Keratinocyte (primary cell): ENCODE measurements at regions not wholly inside any gene's neighbourhood (a gene's known extent, or its start where the extent isn't known, plus 50 kb on each side); places are given as distances from the start of the nearest gene placed in this dataset.
"Not testable (repeated sequence)": the region's sequence is repeated elsewhere in the genome, so short reads cannot be mapped to it uniquely, and the experiment has no call there.

Experiments used
- DNase-seq: peaks from one replicate; pipeline ENCODE4 v3.0.0-alpha.2; 2011; ENCODE audit warnings: low read depth, missing footprints, low spot score
- FAIRE-seq: peaks from 2 replicates; lab custom pipeline; 2011; peaks lifted over from hg19 to GRCh38; lab: Jason Lieb, UNC
- H2AFZ ChIP-seq: 2 replicates; pipeline ENCODE4 v1.6.0; 2012; ENCODE audit warnings: low read length, control low read depth, inconsistent platforms; ENCODE audit not compliant: control insufficient read depth
- H3K27ac ChIP-seq: 2 replicates; pipeline ENCODE4 v1.5.1; 2011; ENCODE audit warnings: low read length; ENCODE audit not compliant: control insufficient read depth, insufficient read depth
- H3K27me3 ChIP-seq: 3 replicates; pipeline ENCODE4 v1.6.0; 2011; ENCODE audit warnings: low read length; ENCODE audit not compliant: control insufficient read depth, insufficient read depth; ENCODE audit errors: extremely low read depth
- H3K36me3 ChIP-seq, 2 experiments: 2 replicates in 1 of 2; 3 replicates in 1 of 2; pipeline ENCODE4 v1.5.1; 2011; ENCODE audit warnings: low read length in 2 of 2, mild to moderate bottlenecking in 1 of 2; ENCODE audit not compliant: control insufficient read depth in 2 of 2, insufficient read depth in 2 of 2; ENCODE audit errors: extremely low read depth in 1 of 2
- H3K4me1 ChIP-seq: 3 replicates; pipeline ENCODE4 v1.5.1; 2011; ENCODE audit warnings: low read length; ENCODE audit not compliant: control insufficient read depth, insufficient read depth; ENCODE audit errors: extremely low read depth
- H3K4me2 ChIP-seq: 3 replicates; pipeline ENCODE4 v1.6.0; 2011; ENCODE audit warnings: low read depth, low read length; ENCODE audit not compliant: control insufficient read depth, insufficient read depth; ENCODE audit errors: extremely low read depth
- H3K4me3 ChIP-seq, 3 experiments: fragments of 200-600 bp in 1 of 3; sonication (generic) in 1 of 3; 2 replicates in 2 of 3; 3 replicates in 1 of 3; pipeline ENCODE4 v1.5.1; 2011 to 2016; ENCODE audit warnings: low read length in 3 of 3, mild to moderate bottlenecking in 3 of 3, control low read depth in 2 of 3, inconsistent platforms in 1 of 3, low read depth in 1 of 3, mixed read lengths in 1 of 3, mixed run types in 1 of 3, moderate library complexity in 1 of 3; ENCODE audit not compliant: control insufficient read depth in 2 of 3, insufficient read depth in 2 of 3; ENCODE audit errors: extremely low read depth in 1 of 3
- H3K79me2 ChIP-seq: 2 replicates; pipeline ENCODE4 v1.6.0; 2012; ENCODE audit warnings: low read length; ENCODE audit not compliant: control insufficient read depth, insufficient read depth
- H3K9ac ChIP-seq: 3 replicates; pipeline ENCODE4 v1.6.0; 2011; ENCODE audit warnings: low read length; ENCODE audit not compliant: control insufficient read depth, insufficient read depth; ENCODE audit errors: extremely low read depth
- H3K9me1 ChIP-seq: 3 replicates; pipeline ENCODE4 v1.6.0; 2011; ENCODE audit warnings: low read length; ENCODE audit not compliant: control insufficient read depth, insufficient read depth; ENCODE audit errors: extremely low read depth
- H3K9me3 ChIP-seq: 2 replicates; pipeline ENCODE4 v1.5.1; 2012; ENCODE audit warnings: low read depth, low read length; ENCODE audit not compliant: control insufficient read depth
- H4K20me1 ChIP-seq: 3 replicates; pipeline ENCODE4 v1.6.0; 2011; ENCODE audit warnings: low read length; ENCODE audit not compliant: control insufficient read depth, insufficient read depth; ENCODE audit errors: extremely low read depth
- EZH2 ChIP-seq: IDR thresholded peaks from one replicate; pipeline ENCODE4 v1.6.1; 2012; ENCODE audit warnings: inconsistent platforms, mild to moderate bottlenecking, low read length, moderate library complexity
- dilution Hi-C: fragments of 300-500 bp; cut with MboI; formaldehyde crosslinking; loops from one replicate; pipeline ENCODE4 v1.7.0; 2020; ENCODE audit warnings: low sequenced_read_pairs; ENCODE audit not compliant: extremely low pct_ligation_motif_present
- TF ChIP-seq, protein P1 (sequence below), 3 experiments: IDR thresholded peaks in 1 of 3; conservative IDR thresholded peaks in 1 of 3; optimal IDR thresholded peaks in 1 of 3; 2 replicates in 2 of 3; 3 replicates in 1 of 3; pipeline versions ENCODE3 to v1.5.1; 2011; ENCODE audit warnings: low read length in 3 of 3, mild to moderate bottlenecking in 3 of 3, moderate library complexity in 2 of 3, control low read depth in 1 of 3, inconsistent platforms in 1 of 3; ENCODE audit not compliant: insufficient read depth in 2 of 3; ENCODE audit errors: extremely low read depth in 1 of 3

DNA sequence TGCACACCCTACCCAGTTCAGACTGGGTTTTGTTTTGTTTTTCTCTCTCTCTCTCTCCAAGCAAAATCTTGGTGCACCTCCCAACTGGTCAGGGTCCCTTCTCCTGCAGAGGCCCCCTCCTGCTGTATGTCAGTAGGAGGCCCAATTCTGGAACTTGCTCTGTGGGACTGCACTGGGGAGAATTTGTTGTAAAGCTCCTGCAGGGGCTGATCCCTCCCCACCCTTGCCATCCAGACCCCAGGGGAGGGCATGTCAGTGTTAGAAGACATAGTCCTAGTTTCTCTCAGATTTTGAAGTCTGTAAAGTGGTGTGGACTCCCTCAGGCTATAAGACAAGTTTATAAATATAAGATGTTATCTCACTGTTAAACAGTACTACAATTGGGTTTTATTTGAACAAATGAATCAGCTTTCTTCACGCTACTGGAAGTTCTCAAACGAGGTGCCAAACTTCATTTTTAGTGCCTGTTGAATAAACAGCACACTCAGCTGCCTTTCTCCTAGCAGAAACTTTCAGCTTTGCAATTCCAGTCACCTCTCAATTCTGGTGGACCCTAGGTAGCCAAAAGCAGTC lies 88.6 kb upstream of the FRMPD3 start:
- Histone ChIP-seq H3K27me3 (peaks cover 17% of the 10 kb centered on the region), H4K20me1 (no peaks in the 10 kb centered on the region), H2AFZ (no peak overlapping the region), H3K9me3 (no peaks in the 10 kb centered on the region), H3K79me2 (no peaks in the 10 kb centered on the region), H3K36me3 (no peaks in the 10 kb centered on the region), H3K4me1 (no peaks in the 10 kb centered on the region), H3K9me1 (no peaks in the 10 kb centered on the region), H3K4me3 (no peak overlapping the region), H3K9ac (no peak overlapping the region), H3K27ac (no peak overlapping the region), H3K4me2 (no peak overlapping the region)
- FAIRE-seq, result no peak
- DNase-seq, result no peak
- dilution Hi-C loops, result no loop called here
- no peak for TF ChIP-seq EZH2
- TF ChIP-seq, protein P1, sequence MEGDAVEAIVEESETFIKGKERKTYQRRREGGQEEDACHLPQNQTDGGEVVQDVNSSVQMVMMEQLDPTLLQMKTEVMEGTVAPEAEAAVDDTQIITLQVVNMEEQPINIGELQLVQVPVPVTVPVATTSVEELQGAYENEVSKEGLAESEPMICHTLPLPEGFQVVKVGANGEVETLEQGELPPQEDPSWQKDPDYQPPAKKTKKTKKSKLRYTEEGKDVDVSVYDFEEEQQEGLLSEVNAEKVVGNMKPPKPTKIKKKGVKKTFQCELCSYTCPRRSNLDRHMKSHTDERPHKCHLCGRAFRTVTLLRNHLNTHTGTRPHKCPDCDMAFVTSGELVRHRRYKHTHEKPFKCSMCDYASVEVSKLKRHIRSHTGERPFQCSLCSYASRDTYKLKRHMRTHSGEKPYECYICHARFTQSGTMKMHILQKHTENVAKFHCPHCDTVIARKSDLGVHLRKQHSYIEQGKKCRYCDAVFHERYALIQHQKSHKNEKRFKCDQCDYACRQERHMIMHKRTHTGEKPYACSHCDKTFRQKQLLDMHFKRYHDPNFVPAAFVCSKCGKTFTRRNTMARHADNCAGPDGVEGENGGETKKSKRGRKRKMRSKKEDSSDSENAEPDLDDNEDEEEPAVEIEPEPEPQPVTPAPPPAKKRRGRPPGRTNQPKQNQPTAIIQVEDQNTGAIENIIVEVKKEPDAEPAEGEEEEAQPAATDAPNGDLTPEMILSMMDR (optimal IDR thresholded peaks at IDR 0.05 in 1 of 3, IDR thresholded peaks at IDR 0.05 in 1 of 3, conservative IDR thresholded peaks at IDR 0.05 in 1 of 3; ENCODE audit: extremely low read depth in 1 of 3, insufficient read depth in 2 of 3, low read length in 3 of 3), result no peak

GRCh38 chrX:107370185-107370584 lies 79.3 kb upstream of the FRMPD3 start:
- H3K4me2 ChIP-seq, H3K79me2 ChIP-seq, H3K9ac ChIP-seq, H3K36me3 ChIP-seq, dilution Hi-C loops, H3K4me1 ChIP-seq, H2AFZ ChIP-seq, H3K27me3 ChIP-seq, H3K27ac ChIP-seq, FAIRE-seq, H3K9me3 ChIP-seq, H4K20me1 ChIP-seq, H3K9me1 ChIP-seq, DNase-seq, H3K4me3 ChIP-seq: not testable (repeated sequence)

DNA sequence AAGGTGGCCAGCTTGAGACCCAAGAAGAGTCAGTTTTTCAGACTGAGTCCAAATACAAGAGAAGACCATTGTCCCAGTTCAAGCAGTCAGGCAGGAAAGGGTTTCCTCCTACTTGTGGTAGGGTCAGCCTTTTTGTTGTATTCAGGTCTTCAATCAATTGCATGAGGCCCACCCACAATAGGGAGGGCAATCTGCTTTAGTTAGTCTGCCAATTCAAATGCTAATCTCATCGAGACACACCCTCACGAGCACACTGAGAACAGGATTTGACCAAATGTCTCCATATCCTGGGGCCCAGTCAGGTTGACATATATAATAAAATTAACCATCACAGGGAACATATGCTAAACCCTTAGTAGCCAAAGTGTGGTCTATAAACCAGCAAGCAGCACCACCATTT lies 75.3 kb upstream of the FRMPD3 start:
- Histone ChIP-seq H3K36me3 (no peaks in the 10 kb centered on the region), H3K4me3 (no peak overlapping the region), H2AFZ (no peak overlapping the region), H3K79me2 (no peaks in the 10 kb centered on the region), H3K9me3 (no peaks in the 10 kb centered on the region), H3K9ac (no peak overlapping the region), H3K4me2 (no peak overlapping the region), H3K27ac (no peak overlapping the region), H3K27me3 (no peaks in the 10 kb centered on the region), H3K9me1 (no peaks in the 10 kb centered on the region), H3K4me1 (no peaks in the 10 kb centered on the region), H4K20me1 (no peaks in the 10 kb centered on the region)
- DNase-seq (no peak), FAIRE-seq (no peak)
- no peak for TF ChIP-seq EZH2
- TF ChIP-seq, protein P1 (optimal IDR thresholded peaks at IDR 0.05 in 1 of 3, IDR thresholded peaks at IDR 0.05 in 1 of 3, conservative IDR thresholded peaks at IDR 0.05 in 1 of 3; ENCODE audit: extremely low read depth in 1 of 3, insufficient read depth in 2 of 3, low read length in 3 of 3), result no peak
- dilution Hi-C loops, result no loop called here
